ENCODE measurements at regions not wholly inside any gene's neighbourhood (a gene's known extent, or its start where the extent isn't known, plus 50 kb on each side); places are given as distances from the start of the nearest gene placed in this dataset.
"Not testable (repeated sequence)": the region's sequence is repeated elsewhere in the genome, so short reads cannot be mapped to it uniquely, and the experiment has no call there.

GRCh38 chr7:65750511-65751344 lies 122.1 kb upstream of the VKORC1L1 start:
- peak overlapping the region; percentile 91 for H3K27ac ChIP-seq
- TF ChIP-seq, protein P1, sequence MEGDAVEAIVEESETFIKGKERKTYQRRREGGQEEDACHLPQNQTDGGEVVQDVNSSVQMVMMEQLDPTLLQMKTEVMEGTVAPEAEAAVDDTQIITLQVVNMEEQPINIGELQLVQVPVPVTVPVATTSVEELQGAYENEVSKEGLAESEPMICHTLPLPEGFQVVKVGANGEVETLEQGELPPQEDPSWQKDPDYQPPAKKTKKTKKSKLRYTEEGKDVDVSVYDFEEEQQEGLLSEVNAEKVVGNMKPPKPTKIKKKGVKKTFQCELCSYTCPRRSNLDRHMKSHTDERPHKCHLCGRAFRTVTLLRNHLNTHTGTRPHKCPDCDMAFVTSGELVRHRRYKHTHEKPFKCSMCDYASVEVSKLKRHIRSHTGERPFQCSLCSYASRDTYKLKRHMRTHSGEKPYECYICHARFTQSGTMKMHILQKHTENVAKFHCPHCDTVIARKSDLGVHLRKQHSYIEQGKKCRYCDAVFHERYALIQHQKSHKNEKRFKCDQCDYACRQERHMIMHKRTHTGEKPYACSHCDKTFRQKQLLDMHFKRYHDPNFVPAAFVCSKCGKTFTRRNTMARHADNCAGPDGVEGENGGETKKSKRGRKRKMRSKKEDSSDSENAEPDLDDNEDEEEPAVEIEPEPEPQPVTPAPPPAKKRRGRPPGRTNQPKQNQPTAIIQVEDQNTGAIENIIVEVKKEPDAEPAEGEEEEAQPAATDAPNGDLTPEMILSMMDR (IDR thresholded peaks at IDR 0.05; ENCODE audit: poor library complexity): no peak
- TF ChIP-seq EZH2phosphoT487 (IDR thresholded peaks at IDR 0.05; ENCODE audit: low read depth, severe bottlenecking, unreplicated experiment) (no peak), EZH2 (IDR thresholded peaks at IDR 0.05; ENCODE audit: borderline replicate concordance) (no peak)
- peak overlapping the region; percentile 90 for H3K4me3 ChIP-seq
- peaks cover 73% of the 10 kb centered on the region for H3K79me2 ChIP-seq
- H3K9me3 ChIP-seq (ENCODE audit: low read depth): no peaks in the 10 kb centered on the region
- peak overlapping the region; percentile 83 for H3K4me2 ChIP-seq
- H4K20me1 ChIP-seq (ENCODE audit: insufficient read depth, poor library complexity, severe bottlenecking): no peaks in the 10 kb centered on the region
- H3K9me2 ChIP-seq (replicated peaks; ENCODE audit: insufficient read depth): no peaks in the 10 kb centered on the region
- peaks cover 13% of the 10 kb centered on the region for H3K4me1 ChIP-seq (ENCODE audit: insufficient read depth)
- H2AFZ ChIP-seq: peak overlapping the region; percentile 86
- peak; percentile 96 for DNase-seq (ENCODE audit: low spot score)
- H3K27me3 ChIP-seq: no peaks in the 10 kb centered on the region
- no peaks in the 10 kb centered on the region for H3K36me3 ChIP-seq (replicated peaks; ENCODE audit: insufficient read depth, low read depth)
- under 1% methylated on average over 62 of the region's 69 CpGs for WGBS (ENCODE audit: low lambda C conversion rate, missing lambda C conversion rate)

- Histone ChIP-seq H3K4me1 (ENCODE audit: insufficient read depth) (peaks cover 13% of the 10 kb centered on the region), H3K79me2 (peaks cover 57% of the 10 kb centered on the region)
- H3K9me3 ChIP-seq (ENCODE audit: low read depth); DNase-seq (ENCODE audit: low spot score); H3K27me3 ChIP-seq; H2AFZ ChIP-seq; H3K4me2 ChIP-seq; H3K9me2 ChIP-seq (replicated peaks; ENCODE audit: insufficient read depth); H4K20me1 ChIP-seq (ENCODE audit: insufficient read depth, poor library complexity, severe bottlenecking); H3K27ac ChIP-seq; H3K36me3 ChIP-seq (replicated peaks; ENCODE audit: insufficient read depth, low read depth); H3K4me3 ChIP-seq: not testable (repeated sequence)
- WGBS (ENCODE audit: low lambda C conversion rate, missing lambda C conversion rate): 92% methylated on average over 5 of the region's 5 CpGs
Measured at GRCh38 chr7:65754070-65754469, 118.8 kb upstream of the VKORC1L1 start.

DNA sequence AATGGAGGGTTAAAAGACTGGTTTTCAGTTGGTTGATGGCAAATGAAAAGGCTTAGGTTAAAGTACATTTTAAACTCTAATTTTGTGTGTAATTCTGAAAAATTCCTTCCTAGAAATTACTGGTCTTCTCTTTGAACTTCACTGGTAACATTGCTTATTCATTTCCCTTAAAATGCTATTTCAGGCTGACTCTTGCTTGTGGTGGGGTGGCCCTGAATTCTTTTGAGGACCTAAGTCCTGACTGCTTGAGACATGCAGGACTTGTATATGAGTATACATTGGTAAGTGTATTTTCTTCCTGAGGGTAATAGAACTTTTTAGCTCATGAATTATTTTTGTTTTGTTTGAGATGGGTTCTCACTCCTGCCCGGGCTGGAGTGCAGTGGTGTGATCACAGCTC lies 113.9 kb upstream of the VKORC1L1 start:
- H4K20me1 ChIP-seq (ENCODE audit: insufficient read depth, poor library complexity, severe bottlenecking); H3K36me3 ChIP-seq (replicated peaks; ENCODE audit: insufficient read depth, low read depth); H3K4me3 ChIP-seq; H3K4me2 ChIP-seq; H3K27me3 ChIP-seq; H3K27ac ChIP-seq; H3K9me2 ChIP-seq (replicated peaks; ENCODE audit: insufficient read depth); H2AFZ ChIP-seq; H3K9me3 ChIP-seq (ENCODE audit: low read depth); DNase-seq (ENCODE audit: low spot score): not testable (repeated sequence)
- H3K4me1 ChIP-seq (ENCODE audit: insufficient read depth): peaks cover 13% of the 10 kb centered on the region
- peaks cover 16% of the 10 kb centered on the region for H3K79me2 ChIP-seq
- WGBS (ENCODE audit: low lambda C conversion rate, missing lambda C conversion rate): 95% methylated on average over 1 of the region's 1 CpG

DNA sequence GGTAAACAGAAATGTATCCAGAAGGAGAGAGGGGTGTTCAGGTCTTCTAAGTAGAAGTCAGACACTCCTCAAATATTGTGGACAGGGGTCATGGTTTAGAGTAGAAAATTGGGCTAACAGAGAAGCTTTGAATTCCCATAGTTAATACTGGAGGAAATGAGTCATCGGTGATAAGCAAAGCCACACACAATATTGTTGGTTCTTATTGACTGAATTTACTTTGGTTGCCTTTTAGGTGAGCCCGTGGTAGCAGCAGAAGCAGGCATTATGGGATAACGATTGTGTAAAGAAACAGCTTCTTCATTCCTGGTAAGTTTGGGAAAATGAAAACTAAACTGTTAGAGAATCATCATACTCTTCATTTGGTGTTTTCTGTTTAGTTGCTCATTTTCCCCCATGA lies 110.2 kb upstream of the VKORC1L1 start:
- H3K9me2 ChIP-seq (replicated peaks; ENCODE audit: insufficient read depth); H2AFZ ChIP-seq; H3K9me3 ChIP-seq (ENCODE audit: low read depth); H4K20me1 ChIP-seq (ENCODE audit: insufficient read depth, poor library complexity, severe bottlenecking); H3K27me3 ChIP-seq; H3K36me3 ChIP-seq (replicated peaks; ENCODE audit: insufficient read depth, low read depth); H3K4me3 ChIP-seq; DNase-seq (ENCODE audit: low spot score); H3K79me2 ChIP-seq; H3K4me2 ChIP-seq: not testable (repeated sequence)
- 58% methylated on average over 3 of the region's 3 CpGs for WGBS (ENCODE audit: low lambda C conversion rate, missing lambda C conversion rate)
- Histone ChIP-seq H3K4me1 (ENCODE audit: insufficient read depth) (peaks cover 13% of the 10 kb centered on the region), H3K27ac (peak overlapping the region; percentile 72)

DNA sequence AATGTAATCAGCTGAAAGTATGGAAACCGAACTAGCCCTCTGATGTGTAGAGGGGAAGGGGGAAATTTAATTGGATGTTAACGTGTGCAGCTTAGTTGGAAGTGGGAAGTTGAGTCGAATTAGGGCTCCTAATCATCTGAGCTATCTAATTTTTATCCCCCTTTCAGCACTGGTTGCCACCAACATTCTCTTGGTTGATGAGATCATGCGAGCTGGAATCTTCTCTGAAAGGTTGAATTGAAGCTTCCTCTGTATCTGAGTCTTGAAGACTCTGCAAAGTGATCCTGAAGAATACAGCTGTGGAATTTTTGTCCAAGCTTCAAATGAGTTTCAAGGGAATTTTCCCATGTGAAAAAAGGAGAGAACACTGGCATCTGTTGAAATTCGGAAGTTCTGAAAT lies 109.8 kb upstream of the VKORC1L1 start:
- not testable (repeated sequence) for H3K9me2 ChIP-seq (replicated peaks; ENCODE audit: insufficient read depth); H4K20me1 ChIP-seq (ENCODE audit: insufficient read depth, poor library complexity, severe bottlenecking); H3K36me3 ChIP-seq (replicated peaks; ENCODE audit: insufficient read depth, low read depth); H2AFZ ChIP-seq; H3K79me2 ChIP-seq; H3K4me3 ChIP-seq; H3K9me3 ChIP-seq (ENCODE audit: low read depth); H3K27me3 ChIP-seq; H3K4me2 ChIP-seq; DNase-seq (ENCODE audit: low spot score)
- WGBS (ENCODE audit: low lambda C conversion rate, missing lambda C conversion rate): 80% methylated on average over 5 of the region's 5 CpGs
- Histone ChIP-seq H3K4me1 (ENCODE audit: insufficient read depth) (peaks cover 13% of the 10 kb centered on the region), H3K27ac (peak overlapping the region; percentile 72)

- Histone ChIP-seq H3K27ac (peak overlapping the region; percentile 92), H3K79me2 (peaks cover 18% of the 10 kb centered on the region), H3K4me3 (peak overlapping the region; percentile 94), H3K4me2 (peak overlapping the region; percentile 82), H2AFZ (peak overlapping the region; percentile 94)
- peak; percentile 96 for DNase-seq (ENCODE audit: low spot score)
- not testable (repeated sequence) for H3K9me3 ChIP-seq (ENCODE audit: low read depth); H3K4me1 ChIP-seq (ENCODE audit: insufficient read depth); H3K9me2 ChIP-seq (replicated peaks; ENCODE audit: insufficient read depth); H3K36me3 ChIP-seq (replicated peaks; ENCODE audit: insufficient read depth, low read depth); H4K20me1 ChIP-seq (ENCODE audit: insufficient read depth, poor library complexity, severe bottlenecking); H3K27me3 ChIP-seq
- 9% methylated on average over 44 of the region's 44 CpGs for WGBS (ENCODE audit: low lambda C conversion rate, missing lambda C conversion rate)
Measured at GRCh38 chr7:65770473-65771225, 102.2 kb upstream of the VKORC1L1 start.

DNA sequence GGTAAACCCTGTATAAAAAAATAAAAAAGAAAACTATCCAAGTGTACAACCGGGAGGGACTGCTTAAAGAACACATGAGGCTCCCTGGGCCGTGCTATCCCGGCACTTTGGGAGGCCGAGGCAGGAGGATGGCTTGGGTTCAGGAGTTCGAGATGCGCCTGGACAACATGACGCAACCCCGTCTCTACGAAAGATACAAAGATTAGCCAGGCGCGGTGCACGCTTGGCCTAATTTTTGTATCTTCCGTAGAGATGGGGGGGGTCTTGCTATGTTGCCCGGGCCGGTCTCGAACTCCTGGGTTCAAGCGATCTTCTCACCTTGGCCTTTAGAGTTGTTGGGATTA lies 101.7 kb upstream of the VKORC1L1 start:
- not testable (repeated sequence) for H3K27me3 ChIP-seq; H3K9me2 ChIP-seq (replicated peaks; ENCODE audit: insufficient read depth); DNase-seq (ENCODE audit: low spot score); H3K36me3 ChIP-seq (replicated peaks; ENCODE audit: insufficient read depth, low read depth); H4K20me1 ChIP-seq (ENCODE audit: insufficient read depth, poor library complexity, severe bottlenecking); H3K4me1 ChIP-seq (ENCODE audit: insufficient read depth); H3K9me3 ChIP-seq (ENCODE audit: low read depth)
- Histone ChIP-seq H3K79me2 (peaks cover 18% of the 10 kb centered on the region), H3K4me2 (peak overlapping the region; percentile 82), H2AFZ (peak overlapping the region; percentile 94), H3K27ac (peak overlapping the region; percentile 92), H3K4me3 (peak overlapping the region; percentile 25)
- 98% methylated on average over 17 of the region's 17 CpGs for WGBS (ENCODE audit: low lambda C conversion rate, missing lambda C conversion rate)
